DND-41 (cell line): ENCODE measurements at regions not wholly inside any gene's neighbourhood (a gene's known extent, or its start where the extent isn't known, plus 50 kb on each side); places are given as distances from the start of the nearest gene placed in this dataset.

Source experiments
- ATAC-seq: fragments of 200-7000 bp; cut with Tn5 transposase; 3 replicates; pipeline ENCODE4 v1.9.1; 2021; ENCODE audit warnings: low read depth; ENCODE audit not compliant: insufficient read depth
- DNase-seq: peaks from one replicate; pipeline ENCODE4 v3.0.0-alpha.2; 2020
- H2AFZ ChIP-seq: 2 replicates; pipeline ENCODE4 v1.6.0; 2012; ENCODE audit warnings: low read depth, low read length
- H3K27ac ChIP-seq: 2 replicates; pipeline ENCODE4 v1.5.1; 2012; ENCODE audit warnings: low read length, inconsistent platforms
- H3K27me3 ChIP-seq: fragments of 200-600 bp; sonication (generic); 2 replicates; pipeline ENCODE4 v1.6.0; 2012; ENCODE audit warnings: low read length, mild to moderate bottlenecking, inconsistent platforms; ENCODE audit not compliant: insufficient read depth, poor library complexity
- H3K36me3 ChIP-seq: 2 replicates; pipeline ENCODE4 v1.5.1; 2012; ENCODE audit warnings: low read length, inconsistent platforms; ENCODE audit not compliant: insufficient read depth
- H3K4me1 ChIP-seq: 2 replicates; pipeline ENCODE4 v1.5.1; 2012; ENCODE audit warnings: mild to moderate bottlenecking, low read length; ENCODE audit not compliant: insufficient read depth
- H3K4me2 ChIP-seq: 2 replicates; pipeline ENCODE4 v1.6.0; 2012; ENCODE audit warnings: mild to moderate bottlenecking, moderate library complexity, low read length, inconsistent platforms; ENCODE audit not compliant: insufficient read depth
- H3K4me3 ChIP-seq, 2 experiments: fragments of 200-600 bp in 1 of 2; shearing (Covaris generic) in 1 of 2; 2 replicates each; pipeline ENCODE4 v1.5.1; 2012 to 2016; ENCODE audit warnings: inconsistent platforms in 2 of 2, low read length in 2 of 2, mild to moderate bottlenecking in 2 of 2, low read depth in 1 of 2, moderate library complexity in 1 of 2
- H3K79me2 ChIP-seq: 2 replicates; pipeline ENCODE4 v1.6.0; 2012; ENCODE audit warnings: low read length, inconsistent platforms; ENCODE audit not compliant: insufficient read depth
- H3K9ac ChIP-seq: 2 replicates; pipeline ENCODE4 v1.6.0; 2012; ENCODE audit warnings: low read depth, mild to moderate bottlenecking, inconsistent platforms, low read length, moderate library complexity
- H3K9me3 ChIP-seq: 2 replicates; pipeline ENCODE4 v1.5.1; 2012; ENCODE audit warnings: low read length, moderate library complexity, mild to moderate bottlenecking, inconsistent platforms; ENCODE audit not compliant: insufficient read depth, severe bottlenecking
- H4K20me1 ChIP-seq: 2 replicates; pipeline ENCODE4 v1.6.0; 2012; ENCODE audit warnings: low read length; ENCODE audit not compliant: insufficient read depth
- EZH2 ChIP-seq: IDR thresholded peaks from 3 replicates; pipeline ENCODE4 v1.6.1; 2012; ENCODE audit warnings: borderline replicate concordance, low read depth, mild to moderate bottlenecking, moderate library complexity, low read length, inconsistent platforms; ENCODE audit not compliant: severe bottlenecking
- TF ChIP-seq, protein P1 (sequence below): IDR thresholded peaks from 2 replicates; pipeline ENCODE4 v1.5.1; 2012; ENCODE audit warnings: borderline replicate concordance, low read length, moderate library complexity, mild to moderate bottlenecking; ENCODE audit not compliant: poor library complexity, severe bottlenecking; ENCODE audit errors: extremely low read depth

DNA sequence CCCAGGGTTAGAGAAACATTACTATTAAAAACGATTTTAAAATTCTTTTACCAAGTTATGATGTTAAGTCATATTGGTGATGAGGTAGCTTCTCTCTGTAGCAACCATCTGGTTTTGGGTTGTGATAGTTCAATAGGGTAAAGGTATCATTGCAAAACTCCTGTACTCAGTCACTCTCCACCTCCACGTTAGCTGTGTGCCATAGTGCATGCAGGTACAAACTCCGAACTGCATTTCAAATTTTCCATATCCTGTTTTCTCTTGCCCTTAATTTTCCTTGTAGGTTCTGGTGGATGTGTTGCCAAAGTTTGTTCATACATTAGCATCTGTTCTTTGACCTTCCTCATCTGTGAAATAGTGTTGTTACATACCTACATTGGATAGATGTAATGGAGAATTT, 53.1 kb upstream of the ARRDC3 start:
- H3K4me2 ChIP-seq = no peak overlapping the region
- TF ChIP-seq, protein P1, sequence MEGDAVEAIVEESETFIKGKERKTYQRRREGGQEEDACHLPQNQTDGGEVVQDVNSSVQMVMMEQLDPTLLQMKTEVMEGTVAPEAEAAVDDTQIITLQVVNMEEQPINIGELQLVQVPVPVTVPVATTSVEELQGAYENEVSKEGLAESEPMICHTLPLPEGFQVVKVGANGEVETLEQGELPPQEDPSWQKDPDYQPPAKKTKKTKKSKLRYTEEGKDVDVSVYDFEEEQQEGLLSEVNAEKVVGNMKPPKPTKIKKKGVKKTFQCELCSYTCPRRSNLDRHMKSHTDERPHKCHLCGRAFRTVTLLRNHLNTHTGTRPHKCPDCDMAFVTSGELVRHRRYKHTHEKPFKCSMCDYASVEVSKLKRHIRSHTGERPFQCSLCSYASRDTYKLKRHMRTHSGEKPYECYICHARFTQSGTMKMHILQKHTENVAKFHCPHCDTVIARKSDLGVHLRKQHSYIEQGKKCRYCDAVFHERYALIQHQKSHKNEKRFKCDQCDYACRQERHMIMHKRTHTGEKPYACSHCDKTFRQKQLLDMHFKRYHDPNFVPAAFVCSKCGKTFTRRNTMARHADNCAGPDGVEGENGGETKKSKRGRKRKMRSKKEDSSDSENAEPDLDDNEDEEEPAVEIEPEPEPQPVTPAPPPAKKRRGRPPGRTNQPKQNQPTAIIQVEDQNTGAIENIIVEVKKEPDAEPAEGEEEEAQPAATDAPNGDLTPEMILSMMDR = no peak
- no peak for TF ChIP-seq EZH2
- H2AFZ ChIP-seq = no peak overlapping the region
- no peaks in the 10 kb centered on the region for H3K79me2 ChIP-seq
- no peak for DNase-seq
- H3K27ac ChIP-seq = no peak overlapping the region
- H4K20me1 ChIP-seq = no peaks in the 10 kb centered on the region
- H3K9me3 ChIP-seq = no peaks in the 10 kb centered on the region
- ATAC-seq = no peak
- H3K4me1 ChIP-seq = no peaks in the 10 kb centered on the region
- H3K27me3 ChIP-seq = no peaks in the 10 kb centered on the region
- H3K36me3 ChIP-seq = no peaks in the 10 kb centered on the region
- H3K4me3 ChIP-seq = no peak overlapping the region
- H3K9ac ChIP-seq = no peak overlapping the region

DNA sequence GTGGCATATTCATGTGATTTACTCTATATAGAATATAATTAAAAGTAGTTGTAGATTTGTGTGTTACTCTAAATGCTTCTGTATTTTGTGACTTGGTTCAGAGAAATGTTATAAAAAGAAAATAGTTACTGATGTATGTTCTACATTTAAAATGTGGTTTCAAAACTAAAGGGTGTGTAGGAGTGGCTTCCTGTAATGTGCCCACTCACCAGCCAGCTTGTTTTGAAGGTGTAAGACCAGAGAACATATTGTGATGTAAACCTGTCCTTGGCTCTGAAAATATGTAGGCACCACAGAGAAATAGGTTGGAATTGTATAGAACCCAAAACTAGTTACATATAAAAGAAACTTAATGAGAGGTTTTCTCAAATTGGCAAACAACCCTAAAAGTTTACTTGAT, 51.2 kb upstream of the ARRDC3 start:
- TF ChIP-seq, protein P1 = no peak
- no peak for TF ChIP-seq EZH2
- Histone ChIP-seq H3K4me1 (no peaks in the 10 kb centered on the region), H2AFZ (no peak overlapping the region), H3K36me3 (no peaks in the 10 kb centered on the region), H3K4me2 (no peak overlapping the region), H3K79me2 (no peaks in the 10 kb centered on the region), H4K20me1 (no peaks in the 10 kb centered on the region), H3K27me3 (no peaks in the 10 kb centered on the region), H3K4me3 (no peak overlapping the region), H3K9me3 (no peaks in the 10 kb centered on the region), H3K27ac (no peak overlapping the region), H3K9ac (no peak overlapping the region)
- DNase-seq (no peak), ATAC-seq (no peak)

DNA sequence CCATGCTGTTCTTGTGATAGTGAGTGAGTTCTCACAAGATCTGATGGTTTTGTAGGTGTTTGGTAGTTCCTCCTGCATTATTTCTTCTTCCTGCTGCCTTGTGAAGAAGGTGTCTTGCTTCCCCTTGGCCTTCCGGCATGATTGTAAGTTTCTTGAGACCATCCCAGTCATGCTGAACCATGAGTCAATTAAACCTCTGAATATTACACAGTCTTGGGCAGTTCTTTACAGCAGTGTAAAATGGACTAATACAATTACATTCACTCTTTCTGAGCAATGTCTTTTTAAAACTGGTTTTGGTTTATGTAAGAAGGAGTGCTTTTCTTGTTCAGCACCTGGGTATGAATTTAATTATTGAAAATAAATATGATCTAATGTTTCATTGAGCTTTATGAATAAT, 50.7 kb upstream of the ARRDC3 start:
- TF ChIP-seq, protein P1 = no peak
- no peak for ATAC-seq
- no peak overlapping the region for H3K4me2 ChIP-seq

More for the DNA sequence above, 50.7 kb upstream of the ARRDC3 start:
- no peak overlapping the region for H3K9ac ChIP-seq
- no peak overlapping the region for H3K4me3 ChIP-seq
- no peaks in the 10 kb centered on the region for H3K27me3 ChIP-seq
- H3K27ac ChIP-seq = no peak overlapping the region
- DNase-seq = no peak
- H2AFZ ChIP-seq = no peak overlapping the region
- no peaks in the 10 kb centered on the region for H4K20me1 ChIP-seq
- H3K9me3 ChIP-seq = no peaks in the 10 kb centered on the region
- H3K79me2 ChIP-seq = no peaks in the 10 kb centered on the region
- no peaks in the 10 kb centered on the region for H3K36me3 ChIP-seq
- no peaks in the 10 kb centered on the region for H3K4me1 ChIP-seq
